HG03442 (cell line): ENCODE measurements at regions not wholly inside any gene's neighbourhood (a gene's known extent, or its start where the extent isn't known, plus 50 kb on each side); places are given as distances from the start of the nearest gene placed in this dataset.
"Not testable (repeated sequence)": the region's sequence is repeated elsewhere in the genome, so short reads cannot be mapped to it uniquely, and the experiment has no call there.

Experiments used
- ATAC-seq: cut with Tn5 transposase; IDR thresholded peaks from one replicate; pipeline ENCODE4 v1.9.1; 2021; ENCODE audit warnings: mild to moderate bottlenecking, moderate library complexity; ENCODE audit not compliant: unreplicated experiment

- ATAC-seq: not testable (repeated sequence)
Measured at GRCh38 chr2:179385756-179386155, 121.1 kb upstream of the SESTD1 start.

DNA sequence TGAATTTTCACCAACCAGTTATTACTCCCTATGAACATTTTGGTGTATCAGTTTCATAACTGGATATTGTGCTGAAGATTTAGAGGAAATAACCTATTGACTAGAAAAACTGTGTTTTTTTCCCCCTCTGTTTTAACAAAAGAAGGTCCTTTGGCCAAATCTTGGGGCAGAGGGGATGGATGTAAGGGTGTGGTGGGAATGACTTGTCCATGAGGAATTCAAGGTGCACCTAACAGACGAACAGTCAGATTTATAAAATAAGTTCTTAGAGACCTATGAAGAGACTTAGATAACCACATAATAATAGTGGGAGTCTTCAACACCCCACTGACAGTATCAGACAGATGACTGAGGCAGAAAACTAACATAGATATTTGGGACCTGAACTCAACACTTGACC lies 119.3 kb upstream of the SESTD1 start:
- no peak for ATAC-seq

DNA sequence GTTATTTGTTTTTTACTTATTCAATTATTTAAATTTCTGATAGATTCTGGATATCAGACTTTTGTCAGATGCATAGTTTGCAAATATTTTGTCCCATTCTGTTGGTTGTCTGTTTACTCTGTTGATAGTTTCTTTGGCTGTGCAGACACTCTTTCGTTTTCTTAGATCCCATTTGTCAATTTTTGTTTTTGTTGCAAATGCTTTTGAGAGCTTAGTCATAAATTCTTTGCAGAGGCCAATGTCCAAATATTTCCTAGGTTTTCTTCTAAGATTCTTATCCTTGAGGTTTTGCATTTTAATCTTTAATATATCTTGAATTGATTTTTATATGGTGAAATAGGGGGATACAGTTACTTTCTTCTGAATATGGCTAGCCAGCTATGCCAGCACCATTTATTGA lies 112.7 kb upstream of the SESTD1 start:
- no peak for ATAC-seq

- ATAC-seq: no peak
Measured at GRCh38 chr2:179376881-179377280, 112.2 kb upstream of the SESTD1 start.

DNA sequence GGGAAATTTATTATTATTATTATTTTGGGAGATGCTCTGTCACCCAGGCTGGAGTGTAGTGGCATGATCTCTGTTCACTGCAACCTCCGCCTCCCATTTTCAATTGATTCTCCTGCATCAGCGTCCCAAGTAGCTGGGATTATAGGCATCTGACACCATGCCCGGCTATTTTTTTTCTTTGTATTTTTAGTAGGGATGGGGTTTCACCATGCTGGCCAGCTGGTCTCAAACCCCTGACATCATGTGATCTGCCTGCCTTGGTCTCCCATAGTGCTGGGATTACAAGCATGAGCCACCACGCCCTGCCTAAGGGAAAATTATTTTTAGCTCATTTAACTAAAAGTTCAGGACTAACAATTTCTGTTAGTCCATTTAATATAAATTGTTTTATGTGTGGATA lies 109.2 kb upstream of the SESTD1 start:
- ATAC-seq: no peak

GRCh38 chr2:179365561-179365960 lies 100.9 kb upstream of the SESTD1 start:
- not testable (repeated sequence) for ATAC-seq

GRCh38 chr2:179355881-179356280 lies 91.2 kb upstream of the SESTD1 start:
- no peak for ATAC-seq

- no peak for ATAC-seq
Measured at GRCh38 chr2:179354739-179355537, 90.3 kb upstream of the SESTD1 start.

DNA sequence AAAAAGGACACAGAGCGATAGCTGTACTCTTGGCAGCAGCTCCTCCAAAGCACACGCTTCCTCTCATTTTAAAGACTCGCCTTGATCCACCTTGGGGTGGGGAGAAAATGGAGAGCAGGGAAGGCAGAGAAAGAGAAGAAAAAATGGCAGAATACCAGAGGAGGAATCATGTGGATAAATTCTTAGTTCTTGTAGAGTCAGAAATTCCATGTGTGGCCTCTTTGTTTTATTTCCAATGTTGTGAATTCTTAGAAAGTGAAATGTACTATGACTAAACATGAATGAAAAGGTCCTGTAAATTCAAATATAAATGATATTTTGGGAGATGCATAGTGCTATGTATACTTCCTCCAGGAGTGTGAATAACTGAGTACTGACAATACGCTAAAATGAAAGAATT lies 89.7 kb upstream of the SESTD1 start:
- ATAC-seq: no peak

DNA sequence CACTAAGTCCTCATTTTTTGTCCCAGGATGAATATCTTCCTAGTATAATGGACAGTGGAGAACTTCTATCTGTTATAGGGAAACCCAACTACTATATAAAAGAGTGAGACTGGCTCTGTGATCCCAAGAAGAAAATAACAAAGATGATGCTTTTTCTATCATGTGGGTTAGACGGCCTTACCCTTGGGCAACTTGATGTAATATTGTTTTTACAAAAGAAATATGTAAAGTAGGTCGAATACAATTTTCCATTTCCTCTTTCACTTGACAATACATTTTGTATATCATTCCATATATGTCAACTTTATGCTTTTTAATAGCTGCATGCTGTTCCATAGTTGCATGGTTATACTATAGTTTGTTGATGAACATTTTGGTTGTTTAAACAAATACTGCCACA lies 87.5 kb upstream of the SESTD1 start:
- no peak for ATAC-seq

DNA sequence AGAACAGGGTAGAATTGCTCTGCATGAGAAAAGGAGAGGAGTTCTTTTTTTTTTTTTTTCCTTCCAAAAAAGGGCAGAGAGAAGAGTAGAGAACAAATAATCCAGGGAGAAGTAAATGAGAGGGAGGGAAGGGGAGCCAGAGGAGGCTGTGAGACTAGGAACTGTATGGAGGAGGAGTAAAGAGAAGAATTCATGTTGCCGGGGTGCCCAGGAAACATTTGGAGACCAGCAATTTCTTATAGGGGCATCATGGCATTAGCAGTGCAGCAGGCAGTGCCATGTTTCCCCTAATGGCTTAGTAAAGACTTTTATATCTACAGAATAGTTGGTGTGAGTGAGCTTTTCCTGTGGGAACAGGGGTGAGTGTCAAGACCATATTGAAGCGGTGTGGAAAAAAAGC lies 86.4 kb upstream of the SESTD1 start:
- ATAC-seq: no peak

DNA sequence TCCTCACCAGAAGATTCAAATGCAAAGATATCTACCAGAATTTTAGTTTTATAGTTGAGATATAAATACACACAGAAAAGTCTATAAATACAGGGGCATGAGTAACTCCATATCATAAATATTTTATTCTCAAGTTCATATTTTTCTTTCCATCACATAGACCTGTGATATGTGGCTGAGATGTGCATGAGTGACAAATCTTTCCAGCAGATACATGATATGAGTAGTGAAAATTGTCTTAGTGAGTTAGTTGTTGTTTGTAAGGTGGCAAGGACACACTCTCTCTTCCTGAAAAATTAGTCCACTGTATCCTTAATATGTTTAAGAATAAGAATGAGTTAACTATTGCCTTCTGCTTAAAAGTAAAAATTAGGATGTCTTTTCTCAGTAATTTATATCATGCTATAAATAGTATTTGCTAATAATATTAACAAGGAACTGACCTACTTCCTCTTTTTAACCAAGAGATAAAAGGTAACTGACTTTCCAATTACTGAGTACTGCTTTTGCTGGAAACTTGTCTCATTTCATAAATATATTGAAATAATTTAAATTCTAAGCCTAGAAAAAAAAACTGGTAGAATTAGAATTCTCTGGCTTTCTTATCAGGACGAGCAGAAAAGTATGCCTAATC lies 85.2 kb upstream of the SESTD1 start:
- peak; percentile 70 for ATAC-seq

GRCh38 chr2:179348906-179349305 lies 84.3 kb upstream of the SESTD1 start:
- ATAC-seq: no peak

DNA sequence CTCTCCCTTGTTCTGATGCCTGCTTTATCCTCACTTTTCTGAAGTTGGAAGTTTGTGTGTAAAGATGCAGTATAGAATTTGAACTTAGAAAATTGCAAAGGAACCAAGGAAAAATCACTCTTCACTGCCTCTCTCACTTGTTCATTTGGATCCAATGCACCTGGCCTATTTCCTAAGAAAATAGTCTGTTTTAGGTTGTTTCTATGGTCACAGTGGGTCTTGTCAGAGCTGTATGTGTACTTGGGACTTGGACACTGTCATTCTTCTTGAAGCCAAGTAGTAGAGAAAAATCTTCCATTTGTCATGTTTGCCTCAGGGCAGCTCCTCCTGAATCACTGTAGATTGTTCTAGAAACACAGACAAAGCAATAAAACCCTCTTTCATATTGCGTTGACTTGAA lies 80.3 kb upstream of the SESTD1 start:
- no peak for ATAC-seq

DNA sequence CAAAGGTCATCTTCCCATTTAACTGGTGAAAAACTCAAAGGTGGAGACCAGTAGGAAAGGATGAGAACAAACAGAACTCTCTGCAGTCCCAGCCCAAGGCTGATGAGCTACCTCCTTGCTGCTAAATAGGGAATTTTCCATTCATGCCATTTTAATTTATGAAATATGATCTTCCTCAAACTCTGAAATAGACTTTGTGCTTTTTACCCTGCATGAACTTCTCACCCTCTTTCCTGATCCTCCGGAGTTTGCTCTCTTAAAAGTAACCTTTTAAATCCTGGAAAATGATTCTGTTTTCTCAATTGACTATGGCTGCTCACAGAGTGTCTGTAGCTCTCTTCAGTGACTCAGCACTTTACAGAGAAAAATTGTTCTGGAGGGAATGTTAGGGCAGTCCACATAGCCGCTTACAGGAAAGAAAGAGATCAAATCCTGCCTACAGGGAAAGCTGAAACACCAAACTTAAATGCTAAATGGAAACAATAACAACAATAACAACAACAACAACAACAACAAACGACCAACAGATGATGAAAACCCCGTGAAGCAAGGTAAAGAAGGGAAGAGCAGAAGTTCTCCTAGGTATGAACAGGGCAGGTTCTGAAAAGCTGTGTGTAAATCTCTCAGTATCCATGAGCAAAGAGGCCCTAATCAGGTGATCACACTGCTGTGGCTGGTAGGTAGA lies 79.8 kb upstream of the SESTD1 start:
- no peak for ATAC-seq

GRCh38 chr2:179343945-179344279 lies 79.3 kb upstream of the SESTD1 start:
- ATAC-seq: no peak

DNA sequence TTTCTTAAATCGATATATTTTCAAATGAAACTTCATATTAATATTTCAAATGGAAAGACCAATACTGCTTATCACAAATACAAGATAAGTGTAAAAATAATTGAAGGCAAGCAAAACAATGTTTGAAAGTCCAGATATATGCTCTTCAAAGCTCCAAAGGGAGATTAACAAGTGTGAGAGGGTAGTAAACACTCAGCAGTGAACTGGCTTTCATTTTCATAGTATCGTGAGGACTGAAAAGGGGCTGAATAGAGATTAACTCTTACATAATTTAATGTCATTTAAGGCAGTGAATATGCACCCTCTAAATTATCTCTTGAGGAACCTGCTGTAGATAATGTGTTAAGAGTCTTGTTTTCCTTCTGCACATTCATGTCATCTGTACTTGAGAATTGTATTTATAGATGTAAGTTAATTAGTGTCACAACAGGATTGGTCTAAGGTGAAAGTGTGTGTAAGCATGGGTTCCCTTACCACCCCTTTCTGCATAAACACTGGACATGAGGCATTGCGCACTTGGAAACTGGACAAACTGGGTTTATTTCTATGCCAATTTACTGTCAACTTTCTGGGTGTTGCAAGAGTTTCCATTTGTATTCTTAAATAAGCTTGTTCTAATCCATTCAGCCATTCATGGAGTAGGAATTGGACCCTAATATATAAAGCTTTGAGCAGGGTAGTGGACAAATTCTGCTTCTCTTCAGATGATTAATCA lies 76.7 kb upstream of the SESTD1 start:
- no peak for ATAC-seq

GRCh38 chr2:179340678-179341077 lies 76.0 kb upstream of the SESTD1 start:
- no peak for ATAC-seq

- no peak for ATAC-seq
Measured at GRCh38 chr2:179338681-179339080, 74.0 kb upstream of the SESTD1 start.

DNA sequence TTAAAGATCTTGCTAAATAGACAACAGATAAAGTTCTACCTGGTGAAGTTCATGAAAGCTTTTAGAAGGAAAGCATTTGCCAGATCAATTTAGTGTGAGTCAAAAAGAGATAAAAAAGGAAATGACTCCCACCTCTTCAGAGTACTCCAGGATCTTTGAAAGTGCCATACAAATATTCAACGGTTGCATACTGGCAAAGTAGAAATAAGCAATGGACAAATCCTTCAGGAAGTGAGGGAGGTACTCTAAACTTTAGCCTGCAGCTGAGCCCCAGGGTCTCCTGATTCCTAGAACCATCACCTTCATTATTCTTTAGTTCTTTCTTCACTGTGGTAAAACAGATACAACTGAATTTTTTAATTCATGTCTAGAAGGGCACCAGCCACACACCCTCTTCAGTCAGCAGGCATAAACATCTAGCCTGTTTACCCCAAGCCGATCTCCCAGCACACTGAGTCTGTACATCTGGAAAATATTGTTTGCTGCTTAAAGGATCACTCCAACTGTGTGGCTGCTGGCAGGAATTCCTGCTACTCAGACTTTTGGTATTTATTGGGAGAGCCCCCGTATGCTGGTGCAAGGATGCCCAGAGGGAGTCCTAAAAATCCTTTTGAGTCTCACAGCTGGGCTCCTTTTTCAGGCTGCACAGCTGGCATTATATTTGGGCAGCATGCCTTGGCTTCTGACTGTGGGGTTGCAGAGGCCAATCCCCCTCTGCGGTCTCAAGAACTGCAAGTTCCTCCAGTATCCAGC lies 72.3 kb upstream of the SESTD1 start:
- no peak for ATAC-seq

DNA sequence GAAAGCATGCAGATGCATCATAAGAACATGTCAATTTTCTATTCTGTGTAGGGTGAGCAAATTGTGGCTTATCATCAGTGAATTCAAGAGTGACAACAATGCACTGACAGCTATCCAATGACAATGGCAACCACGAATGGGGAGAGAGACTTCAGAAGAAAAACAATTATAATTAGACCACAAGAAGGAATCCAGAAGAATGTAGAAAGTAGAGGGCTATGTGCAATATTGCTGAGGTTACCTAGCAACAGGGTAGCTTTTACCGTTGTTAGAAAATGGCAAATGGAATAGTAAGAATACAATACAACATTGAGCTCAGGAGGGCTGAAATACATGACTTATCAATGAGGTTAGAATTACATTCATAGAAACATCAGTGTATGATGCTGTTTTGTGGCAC lies 71.1 kb upstream of the SESTD1 start:
- no peak for ATAC-seq
